Heart left ventricle (tissue), 13 donors: ENCODE measurements at regions not wholly inside any gene's neighbourhood (a gene's known extent, or its start where the extent isn't known, plus 50 kb on each side); places are given as distances from the start of the nearest gene placed in this dataset.
"Not testable (repeated sequence)": the region's sequence is repeated elsewhere in the genome, so short reads cannot be mapped to it uniquely, and the experiment has no call there.

Experiments
- POLR2A ChIP-seq, 2 donors: fragments of 450-650 bp; IDR thresholded peaks; one replicate each; pipeline ENCODE4 v1.6.1; 2017; ENCODE audit warnings: antibody characterized with exemption in 2 of 2, mild to moderate bottlenecking in 2 of 2, moderate library complexity in 2 of 2
- TF ChIP-seq, protein P1 (sequence below), 12 donors: fragments of 200-600 bp; sonication (generic) in 4 of 12; IDR thresholded peaks; one replicate each; pipeline versions ENCODE4 v1.5.0 to v1.8.0; 2018 to 2022; ENCODE audit warnings: antibody characterized with exemption in 12 of 12, mild to moderate bottlenecking in 5 of 12
- donor health status: ischemic (EF 13 %, LVEDD 7.1; RV severe dilation, severe dysfunction).
- donor health status: DM: no; HTN: yes; CAD: no.
- donor health status: DM: no; HTN: no; CAD: no.
- donor health status: ischemic (EF 25% LVEDD 6.9; RV normal size, moderate dysfunction).
- donor health status: ischemic (EF 25% LVEDD 5.7; RV mildly dilated, moderate dysfunction).
- donor health status: ischemic (EF 35%, LVEDD 5.7; RV mildly dilated, moderate dysfunction).
- donor health status: nonischemic (EF 11% LVEDD 7.7; RV severe dilation, severe dysfunction).
- donor health status: DM: yes; HTN: yes; CAD: no.
- donor health status: PGD.
- donor health status: ischemic (EF 29% LVEDD 5.4; RV normal size, mild dysfunction).
- donor health status: nonischemic (EF 23%, LVEDD 6.1; RV moderate dilation, normal function).

DNA sequence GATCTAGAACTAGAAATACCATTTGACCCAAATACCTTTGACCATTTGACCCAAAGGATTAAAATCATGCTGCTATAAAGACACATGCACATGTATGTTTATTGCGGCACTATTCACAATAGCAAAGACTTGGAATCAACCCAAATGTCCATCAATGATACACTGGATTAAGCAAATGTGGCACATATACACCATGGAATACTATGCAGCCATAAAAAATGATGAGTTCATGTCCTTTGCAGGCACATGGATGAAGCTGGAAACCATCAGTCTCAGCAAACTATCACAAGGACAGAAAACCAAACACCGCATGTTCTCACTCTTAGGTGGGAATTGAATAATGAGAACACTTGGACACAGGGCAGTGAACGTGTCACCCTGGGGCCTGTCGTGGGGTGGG lies 87.9 kb upstream of the MEGF10 start:
- TF ChIP-seq, protein P1, sequence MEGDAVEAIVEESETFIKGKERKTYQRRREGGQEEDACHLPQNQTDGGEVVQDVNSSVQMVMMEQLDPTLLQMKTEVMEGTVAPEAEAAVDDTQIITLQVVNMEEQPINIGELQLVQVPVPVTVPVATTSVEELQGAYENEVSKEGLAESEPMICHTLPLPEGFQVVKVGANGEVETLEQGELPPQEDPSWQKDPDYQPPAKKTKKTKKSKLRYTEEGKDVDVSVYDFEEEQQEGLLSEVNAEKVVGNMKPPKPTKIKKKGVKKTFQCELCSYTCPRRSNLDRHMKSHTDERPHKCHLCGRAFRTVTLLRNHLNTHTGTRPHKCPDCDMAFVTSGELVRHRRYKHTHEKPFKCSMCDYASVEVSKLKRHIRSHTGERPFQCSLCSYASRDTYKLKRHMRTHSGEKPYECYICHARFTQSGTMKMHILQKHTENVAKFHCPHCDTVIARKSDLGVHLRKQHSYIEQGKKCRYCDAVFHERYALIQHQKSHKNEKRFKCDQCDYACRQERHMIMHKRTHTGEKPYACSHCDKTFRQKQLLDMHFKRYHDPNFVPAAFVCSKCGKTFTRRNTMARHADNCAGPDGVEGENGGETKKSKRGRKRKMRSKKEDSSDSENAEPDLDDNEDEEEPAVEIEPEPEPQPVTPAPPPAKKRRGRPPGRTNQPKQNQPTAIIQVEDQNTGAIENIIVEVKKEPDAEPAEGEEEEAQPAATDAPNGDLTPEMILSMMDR (IDR thresholded peaks at IDR 0.05), result not testable (repeated sequence)
- TF ChIP-seq POLR2A (IDR thresholded peaks at IDR 0.05), result not testable (repeated sequence)
